H1 (cell line): ENCODE measurements at regions not wholly inside any gene's neighbourhood (a gene's known extent, or its start where the extent isn't known, plus 50 kb on each side); places are given as distances from the start of the nearest gene placed in this dataset.
A peak's percentile ranks its signal among the peaks of the same experiment; 100 is the strongest.

Experiments used
- CTCF ChIA-PET: fragments of 300-600 bp; sonication (Branson Sonifier 250); formaldehyde crosslinking; loops from one replicate; lab custom pipeline; 2021; ENCODE audit not compliant: partially characterized antibody; lab: Charles Lee
- POLR2A ChIA-PET: fragments of 300-600 bp; sonication (Branson Sonifier 250); formaldehyde crosslinking; loops from one replicate; lab custom pipeline; 2021; ENCODE audit warnings: inconsistent platforms; ENCODE audit not compliant: partially characterized antibody; lab: Charles Lee
- DNase-seq, 2 experiments: peaks; one replicate each; pipeline versions ENCODE4 v3.0.0 to v3.0.0-alpha.2; 2010 to 2022; ENCODE audit warnings: low spot score in 2 of 2, low read depth in 1 of 2, mixed read lengths in 1 of 2
- FAIRE-seq: peaks from 2 replicates; lab custom pipeline; 2011; peaks lifted over from hg19 to GRCh38; lab: Jason Lieb, UNC
- H2AFZ ChIP-seq: 2 replicates; pipeline ENCODE4 v1.8.1; 2012; ENCODE audit warnings: low read length, inconsistent platforms
- H2AK5ac ChIP-seq: 2 replicates; pipeline ENCODE4 v1.6.1; 2013; ENCODE audit warnings: low read depth, low read length
- H2BK120ac ChIP-seq: replicated peaks from 2 replicates; pipeline ENCODE3; 2013; ENCODE audit warnings: low read depth, low read length, inconsistent platforms
- H2BK12ac ChIP-seq: 2 replicates; pipeline ENCODE4 v1.6.1; 2013; ENCODE audit warnings: low read depth, low read length
- H2BK15ac ChIP-seq: 2 replicates; pipeline ENCODE4 v1.6.1; 2013; ENCODE audit warnings: low read length
- H2BK20ac ChIP-seq: 2 replicates; pipeline ENCODE4 v1.6.1; 2013; ENCODE audit warnings: low read length
- H2BK5ac ChIP-seq: 2 replicates; pipeline ENCODE4 v1.6.1; 2013; ENCODE audit warnings: low read depth, low read length
- H3K14ac ChIP-seq: 2 replicates; pipeline ENCODE4 v1.6.1; 2013; ENCODE audit warnings: inconsistent platforms; ENCODE audit not compliant: insufficient read length
- H3K18ac ChIP-seq: 2 replicates; pipeline ENCODE4 v1.6.1; 2013; ENCODE audit warnings: low read length; ENCODE audit errors: extremely low read depth
- H3K23ac ChIP-seq: 2 replicates; pipeline ENCODE4 v1.6.1; 2013; ENCODE audit warnings: inconsistent platforms; ENCODE audit not compliant: insufficient read length
- H3K23me2 ChIP-seq: 2 replicates; pipeline ENCODE4 v1.6.1; 2013; ENCODE audit warnings: low read depth, low read length
- H3K27ac ChIP-seq: 2 replicates; pipeline ENCODE4 v1.6.1; 2011; ENCODE audit warnings: low read depth, low read length, inconsistent platforms
- H3K27me3 ChIP-seq, 4 experiments: replicated peaks in 1 of 4; 1 replicate in 1 of 4; 2 replicates in 3 of 4; pipeline versions ENCODE4 v1.6.1 to v1.8.1; 2011 to 2013; ENCODE audit warnings: low read length in 3 of 4, mild to moderate bottlenecking in 3 of 4, inconsistent platforms in 2 of 4, mixed read lengths in 2 of 4, moderate library complexity in 1 of 4; ENCODE audit not compliant: control insufficient read depth in 3 of 4, insufficient read depth in 3 of 4; ENCODE audit errors: extremely low read depth in 1 of 4
- H3K36me3 ChIP-seq, 4 experiments: 2 replicates each; pipeline versions ENCODE4 v1.6.1 to v1.8.1; 2011 to 2013; ENCODE audit warnings: mild to moderate bottlenecking in 4 of 4, low read length in 3 of 4, moderate library complexity in 2 of 4, control low read depth in 1 of 4, inconsistent platforms in 1 of 4; ENCODE audit not compliant: insufficient read depth in 4 of 4, control insufficient read depth in 2 of 4
- H3K4ac ChIP-seq: replicated peaks from 2 replicates; pipeline ENCODE3; 2013; ENCODE audit warnings: low read length, low read depth, mixed read lengths, inconsistent platforms; ENCODE audit not compliant: insufficient read length
- H3K4me1 ChIP-seq, 4 experiments: replicated peaks in 1 of 4; 1 replicate in 1 of 4; 2 replicates in 3 of 4; pipeline versions ENCODE4 v1.6.1 to v1.8.1; 2011 to 2013; ENCODE audit warnings: low read length in 3 of 4, inconsistent platforms in 2 of 4, mixed read lengths in 1 of 4; ENCODE audit not compliant: insufficient read depth in 4 of 4, control insufficient read depth in 3 of 4
- H3K4me2 ChIP-seq, 2 experiments: 2 replicates each; pipeline versions ENCODE4 v1.6.1 to v1.8.1; 2011 to 2013; ENCODE audit warnings: low read depth in 2 of 2, low read length in 2 of 2, control low read depth in 1 of 2, inconsistent platforms in 1 of 2, mild to moderate bottlenecking in 1 of 2; ENCODE audit not compliant: insufficient read depth in 1 of 2
- H3K4me3 ChIP-seq, 4 experiments: fragments of 200-600, 300-600 bp in 1 of 4; sonication (generic), shearing (Covaris generic), sonication (Bioruptor Twin) in 1 of 4; 2 replicates each; pipeline versions ENCODE4 v1.5.1 to v1.8.1; 2011 to 2016; ENCODE audit warnings: low read length in 4 of 4, low read depth in 3 of 4, control low read depth in 2 of 4, inconsistent platforms in 2 of 4, mild to moderate bottlenecking in 2 of 4, mixed read lengths in 1 of 4, moderate library complexity in 1 of 4; ENCODE audit not compliant: insufficient read depth in 2 of 4; ENCODE audit errors: extremely low read depth in 1 of 4
- H3K56ac ChIP-seq: replicated peaks from 2 replicates; pipeline ENCODE3; 2013; ENCODE audit warnings: low read depth, mild to moderate bottlenecking, mixed read lengths, low read length, inconsistent platforms; ENCODE audit not compliant: insufficient read length
- H3K79me1 ChIP-seq: 2 replicates; pipeline ENCODE4 v1.6.1; 2013; ENCODE audit warnings: low read depth, low read length, control low read depth
- H3K79me2 ChIP-seq, 2 experiments: 2 replicates each; pipeline versions ENCODE4 v1.6.1 to v1.8.1; 2012 to 2013; ENCODE audit warnings: low read length in 2 of 2, mild to moderate bottlenecking in 2 of 2, inconsistent platforms in 1 of 2; ENCODE audit not compliant: insufficient read depth in 2 of 2, control insufficient read depth in 1 of 2
- H3K9ac ChIP-seq, 4 experiments: replicated peaks in 1 of 4; 1 replicate in 1 of 4; 2 replicates in 3 of 4; pipeline versions ENCODE4 v1.6.1 to v1.8.1; 2011 to 2013; ENCODE audit warnings: low read depth in 3 of 4, low read length in 3 of 4, control low read depth in 2 of 4, mild to moderate bottlenecking in 2 of 4, moderate library complexity in 2 of 4, inconsistent platforms in 1 of 4; ENCODE audit errors: extremely low read depth in 1 of 4
- H3K9me3 ChIP-seq, 2 experiments: 2 replicates each; pipeline versions ENCODE4 v1.6.1 to v1.8.1; 2012 to 2013; ENCODE audit warnings: mild to moderate bottlenecking in 2 of 2, moderate library complexity in 2 of 2, control low read depth in 1 of 2, inconsistent platforms in 1 of 2, low read depth in 1 of 2, low read length in 1 of 2, mixed read lengths in 1 of 2; ENCODE audit not compliant: insufficient read depth in 2 of 2
- H4K20me1 ChIP-seq, 2 experiments: replicated peaks in 1 of 2; 2 replicates each; pipeline versions ENCODE3 to v1.8.1; 2011 to 2013; ENCODE audit warnings: inconsistent platforms in 2 of 2, low read length in 2 of 2, mild to moderate bottlenecking in 1 of 2; ENCODE audit not compliant: insufficient read depth in 2 of 2, control insufficient read depth in 1 of 2
- H4K5ac ChIP-seq: 2 replicates; pipeline ENCODE4 v1.6.1; 2013; ENCODE audit warnings: low read length, low read depth, mixed read lengths, inconsistent platforms; ENCODE audit not compliant: insufficient read length
- H4K8ac ChIP-seq: 2 replicates; pipeline ENCODE4 v1.8.0; 2013; ENCODE audit warnings: mild to moderate bottlenecking, moderate library complexity, low read length, inconsistent platforms; ENCODE audit not compliant: insufficient read depth; ENCODE audit errors: extremely low read depth
- H4K91ac ChIP-seq: replicated peaks from 2 replicates; pipeline ENCODE3; 2013; ENCODE audit warnings: low read length, mixed read lengths, inconsistent platforms; ENCODE audit not compliant: insufficient read length
- ASH2L ChIP-seq: fragments of 200-600, 300-600 bp; sonication (generic); IDR thresholded peaks from one replicate; pipeline ENCODE4 v1.7.1; 2017; ENCODE audit warnings: low read length
- BCL11A ChIP-seq, 2 experiments: IDR thresholded peaks; one replicate each; pipeline ENCODE4 v1.6.1; 2011; ENCODE audit warnings: low read depth in 2 of 2, low read length in 2 of 2, mild to moderate bottlenecking in 2 of 2
- CBX8 ChIP-seq: fragments of 300-800, 300-1000 bp; sonication (generic); IDR thresholded peaks from 2 replicates; pipeline ENCODE4 v1.7.1; 2016; ENCODE audit warnings: low read depth, low read length, borderline replicate concordance
- EP300 ChIP-seq, 2 experiments: IDR thresholded peaks; 1 replicate in 1 of 2; 2 replicates in 1 of 2; pipeline ENCODE4 v1.6.1; 2011 to 2012; ENCODE audit warnings: low read depth in 2 of 2, low read length in 2 of 2, mild to moderate bottlenecking in 2 of 2, borderline replicate concordance in 1 of 2, inconsistent platforms in 1 of 2, moderate library complexity in 1 of 2
- FOSL1 ChIP-seq: IDR thresholded peaks from 2 replicates; pipeline ENCODE4 v1.6.1; 2011; ENCODE audit warnings: mild to moderate bottlenecking, low read depth, low read length, moderate library complexity; ENCODE audit not compliant: insufficient read depth
- GABPA ChIP-seq: IDR thresholded peaks from 2 replicates; pipeline ENCODE4 v1.6.1; 2011; ENCODE audit warnings: mild to moderate bottlenecking, low read length, moderate library complexity, borderline replicate concordance; ENCODE audit not compliant: insufficient read depth
- GTF2F1 ChIP-seq: IDR thresholded peaks from 2 replicates; pipeline ENCODE4 v1.6.1; 2012; ENCODE audit warnings: low read depth, low read length, improper control_type of control experiment, borderline replicate concordance
- JUN ChIP-seq: IDR thresholded peaks from 2 replicates; pipeline ENCODE4 v1.6.1; 2011; ENCODE audit warnings: low read depth, mild to moderate bottlenecking, improper control_type of control experiment, low read length
- JUND ChIP-seq: IDR thresholded peaks from 2 replicates; pipeline ENCODE4 v1.6.1; 2011; ENCODE audit warnings: mild to moderate bottlenecking, improper control_type of control experiment, low read length
- KDM5A ChIP-seq: fragments of 200-600 bp; IDR thresholded peaks from 2 replicates; pipeline ENCODE4 v1.7.1; 2012; ENCODE audit warnings: mild to moderate bottlenecking, low read length, inconsistent platforms, mixed read lengths
- MAFK ChIP-seq: IDR thresholded peaks from 2 replicates; pipeline ENCODE4 v1.6.1; 2012; ENCODE audit warnings: low read depth, mild to moderate bottlenecking, improper control_type of control experiment, low read length
- POLR2AphosphoS5 ChIP-seq: IDR thresholded peaks from 2 replicates; pipeline ENCODE4 v1.6.1; 2011; ENCODE audit warnings: low read depth, low read length
- SIRT6 ChIP-seq: IDR thresholded peaks from one replicate; pipeline ENCODE4 v1.7.1; 2012; ENCODE audit warnings: low read length, inconsistent platforms
- SP1 ChIP-seq: IDR thresholded peaks from 2 replicates; pipeline ENCODE4 v1.6.1; 2011; ENCODE audit warnings: low read depth, low read length
- SP4 ChIP-seq: IDR thresholded peaks from 2 replicates; pipeline ENCODE4 v1.6.1; 2012; ENCODE audit warnings: low read length, inconsistent platforms
- TCF12 ChIP-seq: IDR thresholded peaks from 2 replicates; pipeline ENCODE4 v1.6.1; 2011; ENCODE audit warnings: low read depth, mild to moderate bottlenecking, low read length
- TEAD4 ChIP-seq: IDR thresholded peaks from 2 replicates; pipeline ENCODE4 v1.6.1; 2012; ENCODE audit warnings: low read depth, low read length, inconsistent platforms, mixed read lengths
- WGBS, 2 experiments: shearing (Covaris generic) in 1 of 2; methylation state at CpG; one replicate each; pipeline versions ENCODE4 v1.1.6 to v1.1.7; 2013 to 2015; ENCODE audit warnings: low lambda C conversion rate in 2 of 2, mixed read lengths in 2 of 2, inconsistent platforms in 1 of 2, low coverage in 1 of 2, missing lambda C conversion rate in 1 of 2; ENCODE audit not compliant: insufficient replicate concordance in 2 of 2, insufficient coverage in 1 of 2, insufficient read length in 1 of 2; ENCODE audit errors: extremely low coverage in 1 of 2, missing lambda C conversion rate in 1 of 2; 5-methylcytosine and 5-hydroxymethylcytosine counted together

DNA sequence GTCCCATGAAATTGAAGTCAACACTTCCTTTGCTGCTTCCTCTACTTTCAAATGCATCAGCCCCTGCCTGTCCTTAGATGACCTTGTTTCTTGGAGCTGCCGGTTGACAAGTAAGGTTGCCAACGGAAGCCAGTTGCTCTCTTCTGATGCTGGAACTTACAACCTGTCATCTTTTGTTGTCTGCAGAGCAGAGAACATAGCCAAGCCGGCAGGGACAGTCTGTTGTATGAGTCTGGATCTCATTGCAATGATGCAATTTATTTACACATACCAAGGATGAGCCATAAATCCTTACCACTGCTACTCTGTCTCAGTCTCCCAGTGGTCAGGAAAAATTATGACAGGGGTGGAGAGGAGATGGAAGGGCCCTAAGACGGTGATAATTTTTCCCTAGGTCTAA is 151.4 kb downstream of the BLID start:
- no peaks in the 10 kb centered on the region for H3K79me1 ChIP-seq
- H3K9ac ChIP-seq, result no peak overlapping the region
- H3K18ac ChIP-seq, result no peak overlapping the region
- H3K23me2 ChIP-seq, result no peaks in the 10 kb centered on the region
- H3K27me3 ChIP-seq, result no peaks in the 10 kb centered on the region
- no peak overlapping the region for H2BK12ac ChIP-seq
- H3K36me3 ChIP-seq, result no peaks in the 10 kb centered on the region
- no peak overlapping the region for H2AFZ ChIP-seq
- H4K20me1 ChIP-seq, result no peaks in the 10 kb centered on the region
- H2AK5ac ChIP-seq, result no peak overlapping the region
- H2BK120ac ChIP-seq, result no peak overlapping the region
- ChIA-PET CTCF (no interaction called here), POLR2A (no interaction called here)
- H3K4me1 ChIP-seq, result peaks cover 0 to 3% (median 1%) of the 10 kb centered on the region in 4 experiments; a peak in 2 of 7 replicates
- no peak overlapping the region for H4K91ac ChIP-seq
- no peaks in the 10 kb centered on the region; a peak in 1 of 4 replicates for H3K79me2 ChIP-seq
- FAIRE-seq (no peak), DNase-seq (no peak)
- H2BK5ac ChIP-seq, result no peak overlapping the region
- no peak overlapping the region for H3K4ac ChIP-seq
- no peak overlapping the region for H4K8ac ChIP-seq
- H2BK15ac ChIP-seq, result no peak overlapping the region
- H3K14ac ChIP-seq, result no peak overlapping the region
- no peak overlapping the region for H3K27ac ChIP-seq
- H3K9me3 ChIP-seq, result no peaks in the 10 kb centered on the region
- 80% methylated on average over 4 of the region's 4 CpGs; no CpG with 5 or more reads in 1 of the 2 experiments for WGBS, 2 experiments
- no peak overlapping the region for H3K4me2 ChIP-seq
- no peak for TF ChIP-seq ASH2L
- TF ChIP-seq MAFK, result no peak
- no peak for TF ChIP-seq GTF2F1
- no peak for TF ChIP-seq GABPA
- no peak for TF ChIP-seq SIRT6
- no peak for TF ChIP-seq TCF12
- no peak for TF ChIP-seq JUND
- no peak for TF ChIP-seq POLR2AphosphoS5
- TF ChIP-seq BCL11A (IDR thresholded peaks at IDR 0.05; ENCODE audit: low read depth in 2 of 2, low read length in 2 of 2), result no peak
- TF ChIP-seq SP1, result no peak
- TF ChIP-seq CBX8, result no peak
- no peak for TF ChIP-seq TEAD4
- TF ChIP-seq FOSL1, result no peak
- no peak for TF ChIP-seq SP4
- TF ChIP-seq KDM5A, result no peak
- TF ChIP-seq EP300 (IDR thresholded peaks at IDR 0.05; ENCODE audit: borderline replicate concordance in 1 of 2, low read depth in 2 of 2, low read length in 2 of 2), result no peak
- no peak for TF ChIP-seq JUN
- no peak overlapping the region for H3K4me3 ChIP-seq
- no peak overlapping the region for H3K23ac ChIP-seq
- no peak overlapping the region for H4K5ac ChIP-seq
- H2BK20ac ChIP-seq, result 0 out of 2 replicates have a peak overlapping the region, but pooled peaks have one; percentile 1
- H3K56ac ChIP-seq, result no peak overlapping the region
